Stimulated activated CD4-positive, alpha-beta T cell treated with anti-CD3 and anti-CD28 coated beads, Interleukin-15, amount 100 ng/mL, for 24 hours (primary cell): ENCODE measurements at regions not wholly inside any gene's neighbourhood (a gene's known extent, or its start where the extent isn't known, plus 50 kb on each side); places are given as distances from the start of the nearest gene placed in this dataset.
"Not testable (repeated sequence)": the region's sequence is repeated elsewhere in the genome, so short reads cannot be mapped to it uniquely, and the experiment has no call there.

ENCODE experiments used
- DNase-seq: peaks from one replicate; pipeline ENCODE4 v3.0.0-alpha.2; 2020

DNA sequence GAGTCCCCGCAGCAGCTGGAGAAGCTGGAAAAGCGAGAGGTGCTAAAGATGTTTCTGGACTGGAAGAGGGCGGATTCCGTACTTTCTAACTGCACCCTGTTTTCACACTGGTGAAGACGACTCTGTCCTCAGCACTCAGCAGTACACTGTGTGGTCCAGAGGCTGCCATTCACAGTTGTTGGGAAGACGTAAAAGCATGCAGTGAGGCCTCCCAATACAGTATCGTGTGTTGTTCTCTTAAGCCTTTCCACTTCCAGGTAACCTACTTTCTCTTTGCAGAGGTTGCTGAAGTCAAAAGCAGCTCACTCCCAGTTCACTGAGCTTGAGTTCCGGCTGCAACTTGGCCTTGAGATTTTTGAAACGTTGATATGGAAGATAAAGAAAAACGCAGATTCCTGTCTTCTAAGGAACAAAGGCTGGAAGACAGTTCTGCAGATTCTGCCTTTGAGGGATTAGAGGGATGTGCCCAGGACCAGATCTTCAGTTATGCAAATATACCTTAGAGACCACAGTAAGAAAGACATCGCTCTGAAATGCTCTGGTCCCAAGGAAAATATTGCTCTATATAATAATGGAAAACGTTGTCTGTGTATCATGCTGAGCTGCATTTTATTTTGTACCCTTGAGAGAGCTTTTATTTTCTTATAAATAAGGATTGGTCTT, 540.9 kb downstream of the TRIML1 start:
- no peak for DNase-seq

DNA sequence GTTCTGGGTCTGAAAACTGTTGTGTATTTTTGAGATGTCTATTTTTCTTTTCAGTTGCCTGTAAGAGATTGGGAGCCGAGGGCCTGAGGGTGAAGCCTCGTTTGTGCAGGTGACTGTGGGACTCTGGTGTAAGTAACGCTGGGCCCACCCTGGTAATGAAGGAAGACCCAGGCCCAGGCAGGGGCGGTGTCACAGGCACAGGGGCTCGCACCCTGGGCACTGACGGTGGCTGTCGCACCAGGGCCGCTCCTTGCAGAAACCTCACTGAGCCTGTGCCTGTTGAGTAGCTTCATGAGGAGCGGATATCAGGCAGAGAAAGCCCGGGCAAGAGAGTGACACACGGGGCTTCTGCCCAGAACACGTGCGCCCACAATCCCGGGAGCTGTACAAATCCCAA, 541.4 kb downstream of the TRIML1 start:
- DNase-seq = no peak

DNA sequence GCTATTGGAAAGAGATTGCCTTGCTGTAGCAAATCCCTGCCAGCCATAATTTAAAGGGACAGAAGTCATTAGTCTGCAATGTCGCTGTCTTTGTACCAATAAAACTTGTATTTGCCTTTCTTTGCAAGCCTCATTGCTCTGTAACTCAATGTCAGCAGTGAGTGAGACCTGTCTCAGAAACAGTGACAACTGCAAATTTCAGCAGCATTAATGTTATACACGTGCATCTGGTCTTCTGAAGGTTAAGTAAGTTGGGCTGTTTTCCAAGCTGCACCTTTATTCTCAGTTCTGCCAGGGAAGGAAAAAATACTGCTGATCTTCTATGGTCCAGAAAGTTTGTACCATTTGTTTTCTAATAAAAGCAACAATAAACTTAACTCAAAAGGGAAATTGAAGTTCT, 543.1 kb downstream of the TRIML1 start:
- DNase-seq = no peak

DNA sequence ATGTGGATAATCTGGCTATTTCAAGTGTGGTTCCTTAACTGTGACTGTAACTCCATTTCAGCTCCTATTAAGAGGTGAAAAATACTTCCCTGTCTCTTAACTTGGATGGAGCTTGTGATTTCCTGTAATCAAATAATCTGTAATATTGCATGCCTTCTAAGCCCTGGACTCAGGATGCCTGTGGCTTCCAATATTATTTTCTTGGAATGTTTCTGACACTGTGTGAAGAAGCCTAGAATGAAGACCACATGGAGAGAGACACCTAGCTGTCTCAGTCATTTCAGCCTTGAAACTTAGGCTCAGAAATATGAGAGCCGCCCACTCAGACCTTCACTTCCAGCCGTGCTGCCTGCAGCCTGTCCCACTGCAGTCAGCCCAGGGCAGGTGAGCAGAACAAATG, 544.3 kb downstream of the TRIML1 start:
- DNase-seq = no peak

DNA sequence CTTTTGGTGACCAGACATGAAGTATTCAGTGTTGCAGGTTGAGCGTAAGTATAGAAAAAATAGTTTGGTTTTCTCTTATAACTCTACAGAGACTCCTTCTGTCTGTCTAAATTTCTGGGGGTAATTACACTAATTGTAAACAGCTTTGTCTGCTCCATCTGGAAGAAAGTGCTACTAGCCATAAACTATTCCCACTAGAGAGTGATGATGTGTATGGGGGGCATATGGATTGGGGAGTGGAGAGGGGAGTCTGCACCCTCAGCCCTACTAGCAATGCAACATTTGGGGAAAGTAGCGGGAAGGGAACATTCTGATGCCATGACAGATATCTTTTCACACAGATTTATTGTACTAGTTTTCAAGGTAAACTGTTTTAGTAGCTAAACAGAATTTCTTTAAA, 549.7 kb downstream of the TRIML1 start:
- no peak for DNase-seq

DNA sequence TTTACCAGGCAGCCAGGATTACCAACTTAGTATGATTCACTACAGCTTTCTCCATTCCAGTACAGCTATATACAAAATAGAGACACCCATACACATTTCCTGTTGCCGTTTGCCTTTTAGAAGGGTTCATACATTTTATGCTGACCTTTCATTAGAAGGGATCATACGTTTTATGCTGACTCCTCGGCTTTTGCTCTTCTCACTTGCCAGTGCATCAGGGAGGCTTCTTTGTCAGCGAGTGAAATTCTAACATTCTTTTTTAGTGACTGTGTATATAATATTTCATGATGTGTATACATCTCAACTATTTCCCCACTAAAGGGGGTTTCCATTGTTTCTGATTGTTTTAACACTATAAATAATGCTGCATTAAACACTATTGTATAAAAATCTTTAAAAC, 552.6 kb downstream of the TRIML1 start:
- DNase-seq = no peak

DNA sequence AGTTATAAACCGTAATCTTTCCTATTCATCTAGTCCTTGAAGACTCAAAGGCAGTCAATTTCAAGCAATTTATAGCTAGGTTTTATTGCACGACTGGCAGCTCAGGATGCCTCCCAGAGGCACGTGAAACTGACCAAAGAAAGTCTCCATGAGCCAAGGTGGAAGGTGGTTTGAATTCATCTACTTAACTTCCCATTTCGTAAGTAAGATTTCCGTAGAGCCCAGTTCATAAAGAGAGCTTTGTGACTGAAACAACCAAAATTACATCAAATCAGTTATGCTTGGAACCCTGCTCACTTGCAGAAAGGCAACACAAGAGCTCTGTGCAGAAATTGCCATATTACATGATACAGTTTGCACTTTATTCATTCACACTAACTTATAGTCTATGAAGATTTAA, 556.0 kb downstream of the TRIML1 start:
- no peak for DNase-seq

DNA sequence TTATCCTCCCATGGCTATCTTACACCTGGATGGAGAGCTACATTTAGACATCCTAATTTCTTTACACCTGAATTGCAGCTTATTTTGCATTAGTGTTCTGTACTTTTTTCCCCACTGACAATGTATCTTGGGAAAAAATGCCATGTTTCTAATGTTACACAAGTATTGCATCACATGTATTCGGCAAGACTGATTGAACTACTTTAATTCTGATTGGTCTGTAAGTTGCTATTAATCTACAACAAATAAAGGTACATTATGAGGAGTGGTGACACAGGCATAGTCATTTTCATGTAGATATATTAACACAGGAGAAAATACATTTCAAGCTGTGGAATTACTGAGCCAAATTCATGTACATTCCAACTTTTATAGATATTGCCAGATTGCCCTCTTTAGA, 558.0 kb downstream of the TRIML1 start:
- DNase-seq = no peak

DNA sequence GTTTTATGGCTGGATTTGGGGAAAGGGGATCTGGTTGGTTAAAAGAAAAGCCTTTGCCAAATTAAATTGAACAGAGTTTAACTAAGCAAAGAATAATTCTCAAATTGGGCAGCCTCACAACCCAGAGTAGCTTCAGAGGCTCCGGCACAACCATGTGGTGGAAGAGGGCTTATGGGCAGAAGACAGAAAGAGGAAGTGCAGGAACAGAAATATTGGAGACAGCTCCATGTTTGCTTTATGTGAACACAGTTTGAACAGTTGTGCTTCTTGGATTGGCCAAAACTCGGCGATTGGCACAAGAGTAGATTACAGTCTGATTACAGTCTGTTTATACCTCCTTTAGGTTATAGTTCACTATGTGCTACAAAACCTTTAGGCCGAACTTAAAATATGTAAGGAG, 562.7 kb downstream of the TRIML1 start:
- DNase-seq = no peak

DNA sequence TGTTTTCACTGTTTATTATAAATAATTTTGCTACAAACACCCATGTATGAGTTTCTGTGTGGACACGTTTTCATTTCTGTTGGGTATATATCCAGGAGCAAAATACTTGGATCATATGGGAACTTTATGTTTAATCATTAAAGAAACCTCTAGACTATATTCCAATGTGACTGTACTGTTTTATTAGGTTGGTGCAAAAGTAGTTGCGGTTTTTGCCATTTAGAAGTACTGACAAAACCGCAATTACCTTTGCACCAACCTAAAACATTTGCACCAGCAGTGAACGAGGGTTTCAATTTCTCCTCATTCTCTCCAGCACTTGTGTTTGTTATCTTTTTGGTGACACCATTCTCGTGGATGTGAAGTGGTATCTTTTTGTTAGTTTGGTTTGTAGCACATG, 565.0 kb downstream of the TRIML1 start:
- DNase-seq = no peak

DNA sequence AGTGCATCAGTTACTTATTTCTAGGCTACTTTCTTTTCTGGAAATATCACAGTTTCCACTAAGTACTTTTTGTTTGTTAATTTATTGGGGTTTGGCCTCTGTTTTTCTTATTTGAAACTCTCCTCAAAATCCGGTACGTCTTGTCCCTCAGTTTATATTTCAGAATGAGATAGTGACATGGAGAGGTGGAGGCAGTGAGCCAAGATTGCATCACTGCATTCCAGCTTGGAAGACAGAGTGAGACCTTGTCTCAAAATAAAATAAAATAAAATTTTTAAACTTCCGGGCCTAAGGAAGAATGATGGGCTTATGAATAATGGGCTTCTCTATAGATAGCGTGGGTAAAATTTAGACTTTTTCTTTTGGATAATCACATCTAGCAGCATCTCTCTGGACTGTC, 567.8 kb downstream of the TRIML1 start:
- DNase-seq = no peak

DNA sequence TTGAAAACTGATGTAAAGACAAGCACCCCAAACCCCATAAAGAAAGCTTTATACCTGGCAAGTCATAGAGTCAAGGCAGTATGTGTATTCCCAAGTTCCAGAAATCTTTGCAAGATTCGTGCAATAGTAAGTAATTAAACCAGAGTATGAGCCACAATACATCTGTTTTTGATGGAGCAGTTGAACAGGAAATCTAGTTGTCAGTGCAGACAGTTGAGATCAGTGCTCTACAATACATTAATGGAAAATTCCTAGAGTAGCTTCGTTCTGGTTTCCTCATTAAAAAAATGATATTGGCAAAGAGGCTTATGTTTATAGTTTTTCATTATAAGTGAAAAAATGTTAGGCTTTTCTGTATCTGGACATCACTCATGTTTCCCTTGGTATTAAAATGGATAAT, 575.3 kb downstream of the TRIML1 start:
- DNase-seq = no peak

DNA sequence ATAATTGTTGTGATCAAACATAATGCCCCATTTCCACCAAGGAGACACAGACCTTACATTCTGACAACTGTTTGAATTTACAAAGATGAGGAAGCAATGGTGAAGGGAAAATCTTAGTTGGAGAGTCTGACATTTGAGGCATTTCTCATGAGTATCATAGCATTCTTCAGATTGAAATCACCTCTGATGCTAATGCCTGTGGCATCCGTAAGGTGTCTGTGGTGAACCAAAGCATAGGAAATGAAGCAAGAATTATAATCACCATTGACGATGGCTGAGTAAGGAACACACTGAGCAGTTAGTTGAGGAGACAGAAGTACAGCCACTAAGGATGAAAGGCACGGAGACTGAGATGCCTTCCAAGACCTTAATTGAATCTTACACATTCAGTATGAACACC, 575.7 kb downstream of the TRIML1 start:
- DNase-seq = no peak

DNA sequence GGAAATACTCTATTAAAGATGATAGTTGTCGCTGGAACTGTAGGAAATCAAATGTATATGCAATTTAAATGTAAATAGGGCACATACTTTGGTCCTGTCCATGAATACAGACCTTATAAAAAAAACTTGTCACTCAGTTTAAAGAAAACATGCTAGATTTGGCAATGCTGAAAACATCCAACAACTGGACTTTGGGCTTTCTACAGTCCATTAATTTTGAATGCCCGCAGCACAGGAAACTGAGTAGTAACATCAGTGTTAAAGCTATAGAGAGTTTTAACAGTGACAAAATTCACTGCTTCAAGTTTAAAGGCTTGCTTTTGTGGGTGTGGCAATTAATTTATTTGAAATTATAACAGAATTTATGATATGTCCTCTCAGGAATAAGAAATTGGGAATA, 578.4 kb downstream of the TRIML1 start:
- DNase-seq = no peak

DNA sequence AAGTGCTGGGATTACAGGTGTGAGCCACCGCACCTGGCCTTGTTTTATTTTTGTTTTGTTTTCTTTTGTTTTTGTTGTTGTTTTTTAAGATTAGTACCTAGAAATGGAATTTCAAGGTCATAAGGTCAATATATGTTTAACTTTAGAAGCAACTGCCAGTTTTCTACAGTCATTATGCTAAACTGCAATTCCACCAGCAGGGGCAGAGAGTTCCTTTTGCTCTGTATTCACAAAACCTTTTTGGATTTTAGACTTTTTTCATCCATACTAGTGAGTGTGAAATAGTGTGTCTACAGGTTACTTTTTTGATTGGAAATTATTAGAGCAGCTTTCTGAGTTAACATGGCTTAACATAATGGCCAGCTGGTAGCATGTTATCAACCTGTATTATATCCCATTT, 580.6 kb downstream of the TRIML1 start:
- no peak for DNase-seq

DNA sequence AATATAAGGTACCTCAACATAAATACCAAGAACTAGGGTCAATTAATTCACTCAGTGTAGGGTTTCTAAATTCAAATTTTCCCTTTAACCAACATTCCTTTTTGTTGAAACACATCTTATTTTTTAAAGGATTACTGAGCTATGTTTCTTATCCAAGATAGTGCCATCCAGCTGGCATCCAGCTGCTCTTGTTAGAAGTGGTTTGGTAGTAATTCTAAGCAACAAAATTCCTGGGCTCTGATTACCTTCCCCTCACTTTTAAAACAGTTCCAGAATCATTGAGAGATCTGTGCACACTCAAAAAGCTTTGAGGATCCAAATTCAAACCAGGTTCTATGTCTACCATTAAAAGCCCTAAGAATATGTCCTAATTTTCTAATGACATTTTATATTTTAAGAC, 583.7 kb downstream of the TRIML1 start:
- DNase-seq = no peak

DNA sequence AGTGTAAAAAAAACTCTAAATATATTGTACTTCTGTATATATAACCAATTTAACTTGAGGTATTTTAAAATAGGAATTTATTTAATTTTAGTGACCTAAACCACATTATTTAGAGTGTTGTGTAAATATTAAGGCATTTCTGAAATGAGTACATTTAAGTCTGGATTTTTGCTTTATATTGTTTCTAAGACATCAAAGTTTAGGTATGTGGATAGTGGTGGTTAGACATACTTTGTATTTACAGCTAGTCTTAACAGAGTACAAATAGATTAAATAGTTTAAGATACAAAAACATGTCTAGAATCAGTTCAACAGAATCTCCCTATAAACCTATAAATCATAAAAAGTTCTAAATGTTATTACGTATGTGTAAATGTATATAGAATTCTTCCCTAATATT, 588.5 kb downstream of the TRIML1 start:
- DNase-seq = no peak

DNA sequence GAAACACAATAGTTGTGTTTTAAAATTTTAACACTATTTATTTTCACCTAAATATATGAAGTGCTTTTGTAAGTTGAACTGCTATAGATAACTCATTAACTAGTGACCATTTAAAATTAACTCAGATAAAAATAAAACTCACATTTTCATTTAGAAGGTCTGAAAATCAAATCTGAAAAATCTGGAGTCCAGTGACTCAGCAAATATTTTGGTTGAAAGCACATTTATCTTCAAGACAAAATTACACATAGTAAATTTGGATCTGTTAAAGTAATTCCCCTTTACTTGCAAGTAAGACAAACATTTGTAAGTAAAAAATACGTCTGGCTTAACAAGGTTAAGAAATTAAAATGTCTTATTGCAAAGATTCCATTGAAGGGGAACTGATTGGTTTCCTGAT, 589.1 kb downstream of the TRIML1 start:
- DNase-seq = no peak

DNA sequence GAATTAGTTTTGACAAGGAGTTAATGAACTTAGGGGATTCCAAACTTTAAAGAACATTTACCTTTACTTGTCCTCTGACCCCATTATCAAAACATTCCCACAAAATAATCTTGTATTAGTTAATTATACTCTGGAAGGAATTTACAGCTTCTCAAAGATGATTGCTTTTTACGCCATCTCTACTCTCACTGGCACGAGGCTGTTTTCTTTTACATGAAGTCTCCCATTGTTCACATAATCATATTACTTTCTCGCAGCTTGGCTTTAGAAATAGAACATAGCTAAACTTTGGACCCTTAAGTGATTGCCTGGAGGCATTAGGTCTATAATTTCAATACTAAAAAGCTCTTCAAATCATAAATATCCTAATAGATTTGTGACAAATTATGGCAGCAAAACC, 592.9 kb downstream of the TRIML1 start:
- no peak for DNase-seq

DNA sequence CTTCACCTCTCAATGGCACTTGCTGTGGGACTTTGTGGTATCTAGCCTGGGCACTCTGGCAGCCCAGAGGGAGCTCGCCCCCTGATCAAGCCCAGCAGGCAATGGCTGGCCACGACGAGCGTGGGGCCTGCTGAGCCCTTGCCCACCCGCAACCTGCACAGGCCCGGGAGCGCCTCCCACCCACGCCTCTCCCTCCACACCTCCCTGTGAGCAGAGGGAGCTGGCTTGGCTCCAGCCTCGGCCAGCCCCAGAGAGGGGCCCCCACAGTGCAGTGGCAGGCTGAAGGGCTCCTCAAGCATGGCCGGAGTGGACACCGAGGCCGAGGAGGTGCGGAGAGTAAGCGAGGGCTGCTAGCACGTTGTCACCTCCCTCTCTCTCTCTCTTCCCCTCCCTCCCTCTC, 595.8 kb downstream of the TRIML1 start:
- no peak for DNase-seq

DNA sequence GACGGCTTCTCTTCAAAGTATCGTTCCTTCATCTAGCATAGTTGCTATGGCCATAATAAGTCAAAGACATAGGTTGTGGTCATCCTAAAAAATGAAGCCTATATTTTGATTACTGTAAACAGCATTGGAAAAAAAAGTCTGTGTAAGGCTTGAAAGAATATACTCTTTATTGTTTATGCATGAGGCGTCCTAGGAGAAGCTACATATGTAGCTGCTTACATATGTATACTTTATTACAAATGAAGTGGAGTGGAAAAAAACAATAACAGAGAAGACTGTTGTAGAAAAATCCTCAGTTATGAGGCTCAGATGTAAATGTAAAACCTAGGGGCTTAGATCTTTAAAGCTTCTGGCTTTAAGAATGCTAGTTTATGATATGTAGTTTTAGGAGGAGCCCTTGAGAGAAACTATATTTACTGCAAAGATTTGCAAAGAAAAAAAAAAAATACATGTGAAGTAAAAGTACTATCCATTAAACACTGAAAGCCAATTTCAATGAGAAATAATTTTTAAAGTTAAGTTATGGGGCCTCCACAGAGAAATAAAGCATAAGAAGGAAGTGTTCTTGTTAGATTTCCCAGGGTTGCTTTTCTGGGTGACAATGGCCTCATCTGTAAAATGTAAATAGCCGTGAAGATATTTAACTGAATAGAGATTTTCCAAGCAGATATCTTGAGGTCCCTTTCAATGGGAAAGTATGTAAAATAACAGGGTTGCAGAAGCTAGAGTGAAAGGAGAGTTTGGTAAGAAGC, 598.2 kb downstream of the TRIML1 start:
- no peak for DNase-seq

DNA sequence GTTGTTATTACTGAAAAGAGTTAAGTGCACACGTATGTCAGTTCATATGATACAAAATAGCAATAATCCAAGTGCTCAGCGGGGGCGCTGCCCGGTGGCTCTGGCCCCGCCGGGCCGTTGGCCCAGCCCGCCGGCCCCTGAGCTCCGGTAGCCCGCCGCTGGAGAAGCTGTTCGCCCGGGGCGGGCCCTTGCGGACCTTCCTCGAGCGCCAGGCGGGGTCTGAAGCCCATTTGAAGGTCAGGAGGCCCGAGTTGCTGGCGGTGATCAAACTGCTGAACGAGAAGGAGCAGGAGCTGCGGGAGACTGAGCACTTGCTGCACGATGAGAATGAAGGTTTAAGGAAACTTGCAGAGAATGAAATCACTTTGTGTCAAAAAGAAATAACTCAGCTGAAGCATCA, 599.0 kb downstream of the TRIML1 start:
- DNase-seq = not testable (repeated sequence)

DNA sequence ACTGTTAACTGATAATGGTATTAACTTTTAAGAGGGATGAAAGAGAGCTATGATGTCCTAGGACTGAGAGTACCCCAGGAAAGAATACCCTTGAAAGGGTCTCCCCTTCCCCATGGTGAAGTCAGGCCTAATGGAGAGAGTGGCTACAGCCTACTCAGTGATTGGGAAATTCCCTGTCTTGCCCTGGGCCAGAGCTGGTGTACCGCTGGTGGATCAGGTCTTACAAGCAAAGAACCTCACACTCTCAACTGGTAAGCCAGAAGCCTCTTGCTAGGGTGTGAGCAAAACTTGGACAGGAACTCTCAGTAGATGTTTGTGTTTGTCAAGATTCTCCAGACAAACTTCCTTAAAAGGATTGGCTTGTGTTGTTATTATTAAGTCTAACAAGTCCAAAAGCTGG, 600.9 kb downstream of the TRIML1 start:
- DNase-seq = not testable (repeated sequence)

DNA sequence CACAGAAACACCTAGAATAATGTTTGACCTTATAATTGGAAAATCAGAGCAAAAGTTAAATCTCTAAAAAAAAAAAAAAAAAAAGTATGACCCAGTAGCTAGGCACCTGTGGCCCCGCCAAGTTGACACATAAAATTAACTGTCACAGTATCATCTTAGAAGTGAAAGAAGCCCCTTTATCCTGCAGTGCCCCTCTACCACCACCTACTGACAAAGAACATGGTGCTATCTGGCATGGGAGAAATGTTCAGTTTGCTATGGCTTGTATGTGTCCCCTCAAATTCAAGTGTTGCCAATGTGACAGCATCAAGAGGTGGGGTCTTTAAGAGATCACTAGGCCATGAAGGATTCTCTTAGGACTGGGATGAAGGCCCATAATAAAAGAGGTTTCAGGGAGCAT, 601.5 kb downstream of the TRIML1 start:
- DNase-seq = not testable (repeated sequence)

DNA sequence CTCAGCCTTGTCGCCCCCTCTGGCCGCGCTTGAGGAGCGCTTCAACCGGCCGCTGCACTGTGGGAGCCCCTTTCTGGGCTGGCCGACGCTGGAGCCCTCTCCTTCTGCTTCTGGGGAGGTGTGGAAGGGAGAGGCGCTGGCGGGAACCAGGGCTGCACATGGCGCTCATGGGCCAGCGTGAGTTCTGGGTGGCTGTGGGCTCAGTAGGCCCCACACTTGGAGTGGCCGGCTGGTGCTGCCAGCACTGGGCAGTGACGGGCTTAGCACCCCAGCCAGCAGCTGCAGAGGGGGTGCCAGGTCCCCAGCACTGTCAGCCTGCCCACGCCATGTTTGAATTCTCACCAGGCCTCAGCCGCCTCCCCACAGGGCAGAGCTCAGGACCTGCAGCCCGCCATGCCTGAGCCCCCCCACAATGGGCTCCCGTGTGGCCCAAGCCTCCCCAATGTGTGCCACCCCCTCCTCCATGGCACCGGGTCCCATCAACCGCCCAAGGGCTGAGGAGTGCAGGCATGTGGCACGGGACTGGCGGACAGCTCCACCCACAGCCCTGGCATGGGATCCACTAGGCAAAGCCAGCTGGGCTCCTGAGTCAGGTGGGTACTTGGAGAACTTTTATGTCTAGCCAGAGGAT, 615.2 kb downstream of the TRIML1 start:
- no peak for DNase-seq
